Trophoblast cell (in vitro differentiated cells and primary cell): ENCODE measurements at regions not wholly inside any gene's neighbourhood (a gene's known extent, or its start where the extent isn't known, plus 50 kb on each side); places are given as distances from the start of the nearest gene placed in this dataset.

Experiments used
- DNase-seq, 2 donors: peaks; one replicate each; pipeline ENCODE4 v3.0.0-alpha.2; 2016
- H2AFZ ChIP-seq: 2 replicates; pipeline ENCODE4 v1.6.1; 2013; ENCODE audit warnings: low read length, moderate library complexity, mild to moderate bottlenecking; ENCODE audit not compliant: insufficient read depth, poor library complexity
- H2AK5ac ChIP-seq: 2 replicates; pipeline ENCODE4 v1.6.1; 2013; ENCODE audit warnings: mild to moderate bottlenecking, low read length
- H2BK120ac ChIP-seq: 2 replicates; pipeline ENCODE4 v1.6.1; 2013; ENCODE audit warnings: low read length, mild to moderate bottlenecking, moderate library complexity; ENCODE audit not compliant: insufficient read depth, poor library complexity
- H2BK12ac ChIP-seq: 2 replicates; pipeline ENCODE4 v1.6.1; 2013; ENCODE audit warnings: mild to moderate bottlenecking, low read length, moderate library complexity
- H2BK5ac ChIP-seq: 2 replicates; pipeline ENCODE4 v1.6.1; 2013; ENCODE audit warnings: low read length, low read depth, moderate library complexity, mild to moderate bottlenecking; ENCODE audit not compliant: poor library complexity
- H3K14ac ChIP-seq: 2 replicates; pipeline ENCODE4 v1.6.1; 2013; ENCODE audit warnings: mild to moderate bottlenecking, low read length
- H3K18ac ChIP-seq: 2 replicates; pipeline ENCODE4 v1.6.1; 2013; ENCODE audit warnings: mild to moderate bottlenecking, low read length
- H3K23ac ChIP-seq: 2 replicates; pipeline ENCODE4 v1.6.1; 2013; ENCODE audit warnings: low read length
- H3K27ac ChIP-seq: 2 replicates; pipeline ENCODE4 v1.5.1; 2013; ENCODE audit warnings: low read depth, mild to moderate bottlenecking, inconsistent platforms, low read length, moderate library complexity
- H3K27me3 ChIP-seq: 2 replicates; pipeline ENCODE4 v1.6.1; 2013; ENCODE audit warnings: inconsistent platforms, mild to moderate bottlenecking, low read length, moderate library complexity; ENCODE audit not compliant: insufficient read depth
- H3K36me3 ChIP-seq, 2 experiments: 1 replicate in 1 of 2; 2 replicates in 1 of 2; pipeline ENCODE4 v1.6.1; 2013; ENCODE audit warnings: low read length in 2 of 2, mild to moderate bottlenecking in 2 of 2, moderate library complexity in 1 of 2; ENCODE audit not compliant: insufficient read depth in 2 of 2, control insufficient read depth in 1 of 2
- H3K4ac ChIP-seq: 2 replicates; pipeline ENCODE4 v1.6.1; 2013; ENCODE audit warnings: low read depth, mild to moderate bottlenecking, low read length, moderate library complexity
- H3K4me1 ChIP-seq, 2 experiments: 1 replicate in 1 of 2; 2 replicates in 1 of 2; pipeline ENCODE4 v1.6.1; 2013; ENCODE audit warnings: low read length in 2 of 2, mild to moderate bottlenecking in 2 of 2, moderate library complexity in 1 of 2; ENCODE audit not compliant: insufficient read depth in 2 of 2, control insufficient read depth in 1 of 2
- H3K4me2 ChIP-seq: 2 replicates; pipeline ENCODE4 v1.6.1; 2013; ENCODE audit warnings: inconsistent platforms, mild to moderate bottlenecking, low read length, moderate library complexity
- H3K4me3 ChIP-seq: 2 replicates; pipeline ENCODE4 v1.5.1; 2013; ENCODE audit warnings: mild to moderate bottlenecking, low read depth, low read length, inconsistent platforms
- H3K79me1 ChIP-seq: one replicate; pipeline ENCODE4 v1.6.1; 2013; ENCODE audit warnings: low read length
- H3K79me2 ChIP-seq: 2 replicates; pipeline ENCODE4 v1.6.1; 2013; ENCODE audit warnings: low read length, mild to moderate bottlenecking; ENCODE audit not compliant: control insufficient read depth, insufficient read depth, poor library complexity
- H3K9ac ChIP-seq: 2 replicates; pipeline ENCODE4 v1.6.1; 2013; ENCODE audit warnings: mild to moderate bottlenecking, low read length
- H3K9me3 ChIP-seq: 2 replicates; pipeline ENCODE4 v1.6.1; 2013; ENCODE audit warnings: low read depth, mild to moderate bottlenecking, control low read depth, inconsistent platforms, low read length; ENCODE audit not compliant: insufficient read depth
- H4K12ac ChIP-seq: 2 replicates; pipeline ENCODE4 v1.6.1; 2013; ENCODE audit warnings: low read depth, mild to moderate bottlenecking, low read length, moderate library complexity
- H4K8ac ChIP-seq: 2 replicates; pipeline ENCODE4 v1.6.1; 2013; ENCODE audit warnings: low read depth, mild to moderate bottlenecking, low read length, moderate library complexity
- H4K91ac ChIP-seq: one replicate; pipeline ENCODE4 v1.6.1; 2013; ENCODE audit warnings: low read depth, mild to moderate bottlenecking, low read length, moderate library complexity
- WGBS: extraction: QIAGEN DNeasy Blood & Tissue Kit; methylation state at CpG from one replicate; pipeline ENCODE4 v1.1.7; 2013; ENCODE audit warnings: missing lambda C conversion rate; ENCODE audit not compliant: insufficient read length, insufficient coverage; ENCODE audit errors: extremely low coverage; 5-methylcytosine and 5-hydroxymethylcytosine counted together

- no peak overlapping the region for H3K4ac ChIP-seq
Observed at GRCh38 chr9:106077731-106078130, 383.4 kb downstream of the TMEM38B start.

DNA sequence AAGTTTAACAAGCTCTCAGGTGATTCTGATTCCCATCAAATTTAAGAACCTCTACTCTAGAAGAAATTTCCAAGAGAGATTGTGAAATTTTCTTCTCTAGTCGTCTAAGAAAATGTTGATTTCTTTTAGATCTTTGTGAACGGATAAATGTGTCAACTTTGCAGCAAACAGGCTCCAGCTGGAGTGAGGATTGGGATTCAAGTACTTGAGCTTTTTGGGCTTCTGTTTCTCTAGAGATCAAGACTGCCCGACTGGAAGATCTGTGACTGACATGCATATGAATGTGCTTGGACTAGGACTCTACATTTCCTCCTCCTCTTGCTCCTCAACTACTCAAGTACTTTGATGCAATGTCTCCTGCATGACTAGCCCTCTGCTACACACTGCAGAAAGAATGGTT, 388.3 kb downstream of the TMEM38B start:
- no peak overlapping the region for H3K23ac ChIP-seq
- H2BK5ac ChIP-seq = no peak overlapping the region
- no peaks in the 10 kb centered on the region for H3K4me1 ChIP-seq
- H3K27ac ChIP-seq = no peak overlapping the region
- no peaks in the 10 kb centered on the region for H3K36me3 ChIP-seq
- no peak overlapping the region for H3K9ac ChIP-seq
- H3K79me2 ChIP-seq = no peaks in the 10 kb centered on the region
- H4K8ac ChIP-seq = no peak overlapping the region
- H2BK12ac ChIP-seq = no peak overlapping the region
- no peak for DNase-seq
- no peaks in the 10 kb centered on the region for H3K27me3 ChIP-seq
- H3K4me3 ChIP-seq = no peak overlapping the region
- H2AK5ac ChIP-seq = no peak overlapping the region
- no peak overlapping the region for H3K18ac ChIP-seq
- no peaks in the 10 kb centered on the region for H3K79me1 ChIP-seq
- H3K14ac ChIP-seq = no peak overlapping the region
- H3K4me2 ChIP-seq = no peak overlapping the region
- H3K4ac ChIP-seq = no peak overlapping the region
- WGBS = no CpG with 5 or more reads among the region's 3 CpGs
- no peak overlapping the region for H2BK120ac ChIP-seq
- H4K12ac ChIP-seq = no peak overlapping the region
- no peak overlapping the region for H2AFZ ChIP-seq
- no peak overlapping the region for H4K91ac ChIP-seq
- H3K9me3 ChIP-seq = no peaks in the 10 kb centered on the region

More at GRCh38 chr9:106077731-106078130, 383.4 kb downstream of the TMEM38B start:
- H3K27me3 ChIP-seq = no peaks in the 10 kb centered on the region
- DNase-seq = no peak
- no peak overlapping the region for H3K4me3 ChIP-seq
- H3K4me2 ChIP-seq = no peak overlapping the region
- H3K9me3 ChIP-seq = no peaks in the 10 kb centered on the region
- H2AFZ ChIP-seq = no peak overlapping the region
- no peak overlapping the region for H2BK5ac ChIP-seq
- no peak overlapping the region for H3K9ac ChIP-seq
- no peaks in the 10 kb centered on the region for H3K79me1 ChIP-seq
- no peak overlapping the region for H3K27ac ChIP-seq
- no peak overlapping the region for H4K91ac ChIP-seq
- H2BK12ac ChIP-seq = no peak overlapping the region
- WGBS = no CpG with 5 or more reads among the region's 2 CpGs
- H3K23ac ChIP-seq = no peak overlapping the region
- no peak overlapping the region for H4K12ac ChIP-seq
- H3K14ac ChIP-seq = no peak overlapping the region
- H3K79me2 ChIP-seq = no peaks in the 10 kb centered on the region
- no peak overlapping the region for H3K18ac ChIP-seq
- no peak overlapping the region for H4K8ac ChIP-seq
- H2AK5ac ChIP-seq = no peak overlapping the region
- H3K4me1 ChIP-seq = no peaks in the 10 kb centered on the region
- no peaks in the 10 kb centered on the region for H3K36me3 ChIP-seq
- H2BK120ac ChIP-seq = no peak overlapping the region

GRCh38 chr9:106084702-106085101, 390.4 kb downstream of the TMEM38B start:
- no peak overlapping the region for H3K4me2 ChIP-seq

DNA sequence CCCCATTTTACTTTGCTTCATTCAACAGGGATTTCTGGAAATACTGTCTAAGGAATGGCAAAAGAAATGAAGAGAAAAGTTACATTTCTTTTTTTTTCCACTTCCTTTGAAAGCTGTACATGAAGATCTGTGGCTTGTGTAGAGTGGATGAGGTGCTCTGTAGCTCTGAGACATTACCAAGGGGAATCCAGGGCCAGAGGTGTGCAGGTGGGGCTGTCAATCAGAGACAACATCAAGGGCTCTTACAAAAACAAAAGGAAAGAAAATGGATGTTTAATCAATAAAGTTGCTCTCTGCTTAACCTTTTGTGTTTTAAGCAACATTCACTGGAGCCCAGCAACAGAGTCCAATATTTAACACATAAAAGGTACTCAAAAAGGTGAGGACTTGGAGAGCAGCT, 391.1 kb downstream of the TMEM38B start:
- H3K36me3 ChIP-seq = no peaks in the 10 kb centered on the region
- H3K79me2 ChIP-seq = no peaks in the 10 kb centered on the region
- H3K9ac ChIP-seq = no peak overlapping the region
- H2AK5ac ChIP-seq = no peak overlapping the region
- H2BK120ac ChIP-seq = no peak overlapping the region
- DNase-seq = no peak
- no peak overlapping the region for H3K4me2 ChIP-seq
- H3K4me1 ChIP-seq = no peaks in the 10 kb centered on the region
- H3K23ac ChIP-seq = no peak overlapping the region
- H3K79me1 ChIP-seq = no peaks in the 10 kb centered on the region
- no peaks in the 10 kb centered on the region for H3K9me3 ChIP-seq
- no peak overlapping the region for H2BK5ac ChIP-seq
- no peaks in the 10 kb centered on the region for H3K27me3 ChIP-seq
- H3K27ac ChIP-seq = no peak overlapping the region
- no peak overlapping the region for H4K91ac ChIP-seq
- no peak overlapping the region for H3K14ac ChIP-seq
- H3K4me3 ChIP-seq = no peak overlapping the region
- no peak overlapping the region for H3K4ac ChIP-seq
- no peak overlapping the region for H4K8ac ChIP-seq
- no peak overlapping the region for H2AFZ ChIP-seq
- H4K12ac ChIP-seq = no peak overlapping the region
- no peak overlapping the region for H3K18ac ChIP-seq
- H2BK12ac ChIP-seq = no peak overlapping the region

More at GRCh38 chr9:106084702-106085101, 390.4 kb downstream of the TMEM38B start:
- H4K12ac ChIP-seq = no peak overlapping the region
- H3K4ac ChIP-seq = no peak overlapping the region
- H2BK120ac ChIP-seq = no peak overlapping the region
- H2AFZ ChIP-seq = no peak overlapping the region
- H3K23ac ChIP-seq = no peak overlapping the region
- no peak overlapping the region for H3K27ac ChIP-seq
- H4K8ac ChIP-seq = no peak overlapping the region
- no peaks in the 10 kb centered on the region for H3K27me3 ChIP-seq
- no peak overlapping the region for H2BK5ac ChIP-seq
- H3K36me3 ChIP-seq = no peaks in the 10 kb centered on the region
- no CpG with 5 or more reads among the region's 1 CpG for WGBS
- no peak overlapping the region for H2AK5ac ChIP-seq
- no peaks in the 10 kb centered on the region for H3K79me2 ChIP-seq
- no peaks in the 10 kb centered on the region for H3K4me1 ChIP-seq
- DNase-seq = no peak
- no peak overlapping the region for H4K91ac ChIP-seq
- no peak overlapping the region for H3K18ac ChIP-seq
- no peaks in the 10 kb centered on the region for H3K9me3 ChIP-seq
- H3K9ac ChIP-seq = no peak overlapping the region
- H3K79me1 ChIP-seq = no peaks in the 10 kb centered on the region
- H3K14ac ChIP-seq = no peak overlapping the region
- H2BK12ac ChIP-seq = no peak overlapping the region
- H3K4me3 ChIP-seq = no peak overlapping the region
